GM12878 (cell line): ENCODE measurements at regions not wholly inside any gene's neighbourhood (a gene's known extent, or its start where the extent isn't known, plus 50 kb on each side); places are given as distances from the start of the nearest gene placed in this dataset.

Experiments
- ATAC-seq: fragments of 200-7000 bp; cut with Tn5 transposase; 3 replicates; pipeline ENCODE4 v1.9.1; 2020; ENCODE audit warnings: mild to moderate bottlenecking, moderate library complexity
- BruUV-seq: library from RNA; stranded (reverse); fragments of 400-500 nt; replicated peaks from 2 replicates; lab custom pipeline; 2021; lab: Mats Ljungman, UMichigan
- CTCF ChIA-PET: fragments of 300-600 bp; sonication (Branson Sonifier 250); formaldehyde crosslinking; extraction: SDS; loops from one replicate; lab custom pipeline; 2021; ENCODE audit warnings: inconsistent platforms; lab: Yijun Ruan, JAX
- POLR2A ChIA-PET: fragments of 350-600 bp; formaldehyde crosslinking; extraction: SDS; loops from one replicate; lab custom pipeline; 2021; ENCODE audit warnings: inconsistent platforms; lab: Charles Lee
- RAD21 ChIA-PET: fragments of 300-600 bp; sonication (Branson Sonifier 250); formaldehyde crosslinking; loops from one replicate; lab custom pipeline; 2023; ENCODE audit warnings: antibody characterized with exemption; ENCODE audit not compliant: unreplicated experiment; lab: Charles Lee
- SMC1A ChIA-PET: fragments of 300-600 bp; sonication (Branson Sonifier 250); formaldehyde crosslinking; loops from one replicate; lab custom pipeline; 2023; ENCODE audit not compliant: unreplicated experiment, uncharacterized antibody; lab: Charles Lee
- DNase-seq: peaks from one replicate; pipeline ENCODE4 v3.0.0-alpha.2; 2011; ENCODE audit warnings: low read depth, low spot score
- FAIRE-seq: peaks from 3 replicates; lab custom pipeline; 2011; peaks lifted over from hg19 to GRCh38; lab: Jason Lieb, UNC
- H2AFZ ChIP-seq: 2 replicates; pipeline ENCODE4 v1.6.0; 2011; ENCODE audit warnings: low read depth, low read length, control low read depth; ENCODE audit not compliant: control insufficient read depth
- H3K27ac ChIP-seq: 2 replicates; pipeline ENCODE4 v1.5.1; 2011; ENCODE audit warnings: control low read depth; ENCODE audit not compliant: control insufficient read depth, insufficient read depth
- H3K27me3 ChIP-seq, 2 experiments: replicated peaks in 1 of 2; 2 replicates each; pipeline versions ENCODE4 v1.6.0 to v1.6.1; 2011; ENCODE audit warnings: low read length in 1 of 2; ENCODE audit not compliant: control insufficient read depth in 2 of 2, insufficient read depth in 2 of 2
- H3K36me3 ChIP-seq, 2 experiments: 2 replicates each; pipeline ENCODE4 v1.5.1; 2011; ENCODE audit warnings: low read length in 1 of 2; ENCODE audit not compliant: control insufficient read depth in 2 of 2, insufficient read depth in 2 of 2
- H3K4me1 ChIP-seq: 2 replicates; pipeline ENCODE4 v1.6.1; 2011; ENCODE audit warnings: mild to moderate bottlenecking, low read length, moderate library complexity, mixed read lengths; ENCODE audit not compliant: control insufficient read depth, insufficient read depth
- H3K4me2 ChIP-seq: 2 replicates; pipeline ENCODE4 v1.6.0; 2011; ENCODE audit warnings: control low read depth; ENCODE audit not compliant: control insufficient read depth, insufficient read depth
- H3K4me3 ChIP-seq: fragments of 200-600 bp; sonication (generic); 2 replicates; pipeline ENCODE4 v1.5.1; 2016
- H3K79me2 ChIP-seq: 2 replicates; pipeline ENCODE4 v1.6.0; 2011; ENCODE audit warnings: low read length; ENCODE audit not compliant: control insufficient read depth, insufficient read depth
- H3K9ac ChIP-seq: 2 replicates; pipeline ENCODE4 v1.8.0; 2011; ENCODE audit warnings: low read length, control low read depth, mixed read lengths; ENCODE audit not compliant: control insufficient read depth, insufficient read depth
- H3K9me3 ChIP-seq: replicated peaks from 3 replicates; pipeline ENCODE4 v1.5.1; 2011; ENCODE audit warnings: mild to moderate bottlenecking, low read length; ENCODE audit not compliant: control insufficient read depth, insufficient read depth
- H4K20me1 ChIP-seq: 2 replicates; pipeline ENCODE4 v1.6.0; 2011; ENCODE audit not compliant: control insufficient read depth, insufficient read depth
- CREM ChIP-seq: IDR thresholded peaks from 2 replicates; pipeline ENCODE4 v1.6.1; 2014; ENCODE audit warnings: antibody characterized with exemption, low read depth
- IRF4 ChIP-seq: IDR thresholded peaks from 2 replicates; pipeline ENCODE4 v1.6.1; 2011; ENCODE audit warnings: low read depth, low read length
- KDM1A ChIP-seq: fragments of 200-600 bp; sonication (generic); IDR thresholded peaks from 2 replicates; pipeline ENCODE4 v1.6.1; 2016; ENCODE audit warnings: borderline replicate concordance
- LARP7 ChIP-seq: fragments of 450-650 bp; IDR thresholded peaks from 2 replicates; pipeline ENCODE4 v1.6.1; 2017; ENCODE audit warnings: mild to moderate bottlenecking
- NR2F1 ChIP-seq: fragments of 450-650 bp; conservative IDR thresholded peaks from 2 replicates; pipeline ENCODE4 v1.6.1; 2017; ENCODE audit warnings: mild to moderate bottlenecking
- RAD51 ChIP-seq: fragments of 450-650 bp; IDR thresholded peaks from 2 replicates; pipeline ENCODE4 v1.6.1; 2016; ENCODE audit warnings: moderate library complexity, mild to moderate bottlenecking, inconsistent platforms
- SREBF2 ChIP-seq: IDR thresholded peaks from 2 replicates; pipeline ENCODE4 v1.6.1; 2012; ENCODE audit warnings: mild to moderate bottlenecking, low read length
- WRNIP1 ChIP-seq: IDR thresholded peaks from 2 replicates; pipeline ENCODE4 v1.6.1; 2011; ENCODE audit warnings: low read depth, low read length, improper control_type of control experiment, borderline replicate concordance
- WGBS: methylation state at CpG from one replicate; pipeline ENCODE4 v1.1.6; 2016; ENCODE audit warnings: low lambda C conversion rate; ENCODE audit not compliant: insufficient replicate concordance, insufficient coverage; ENCODE audit errors: missing lambda C conversion rate; 5-methylcytosine and 5-hydroxymethylcytosine counted together
- in situ Hi-C: fragments of 300-500 bp; cut with MboI; formaldehyde crosslinking; loops from 9 replicates; pipeline ENCODE4 v1.14.3; 2018; ENCODE audit warnings: mixed read lengths
- intact Hi-C: fragments of 100-400 bp; cut with micrococcal nuclease; formaldehyde crosslinking; loops from one replicate; pipeline ENCODE4 v1.14.2; 2022; ENCODE audit not compliant: unreplicated experiment
- TF ChIP-seq, protein P1 (sequence below): IDR thresholded peaks from 2 replicates; pipeline ENCODE4 v1.6.1; 2011; ENCODE audit warnings: mild to moderate bottlenecking, low read depth, low read length, moderate library complexity; ENCODE audit not compliant: insufficient replicate concordance
- TF ChIP-seq, protein P2 (sequence below): fragments of 450-650 bp; conservative IDR thresholded peaks from 2 replicates; pipeline ENCODE4 v1.6.1; 2017; ENCODE audit warnings: mild to moderate bottlenecking, moderate library complexity
- TF ChIP-seq, protein P3 (sequence below): fragments of 450-650 bp; IDR thresholded peaks from 2 replicates; pipeline ENCODE4 v1.6.1; 2017; ENCODE audit warnings: borderline replicate concordance

DNA sequence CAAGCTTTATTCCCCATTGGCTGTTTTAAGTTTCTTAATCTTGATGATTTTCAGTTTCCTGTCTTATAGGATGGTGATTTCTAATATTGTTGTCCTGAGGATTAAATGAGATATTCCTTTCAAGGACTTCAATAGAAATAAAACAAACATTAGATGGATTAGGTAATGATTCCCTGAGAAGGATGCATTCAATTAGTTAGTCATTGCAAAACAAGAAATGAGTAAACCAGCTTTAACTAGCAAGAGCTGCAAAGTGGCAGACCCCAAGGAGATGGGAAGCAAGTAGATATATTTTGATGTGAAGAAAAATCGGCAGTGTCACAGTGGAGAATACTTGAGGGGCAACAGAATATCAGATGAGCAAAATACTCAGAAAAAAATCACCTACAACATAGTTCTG lies 849.1 kb downstream of the TUSC7 start:
- ChIA-PET RAD21 (interaction anchor here (0.6 kb wide), 1 partner anchor 750 kb away, joined by 3 read pairs; no protein-coding TSS in a partner anchor), CTCF (interaction anchor here (1.0 kb wide), 1 partner anchor 8 kb away, joined by 3 read pairs; no protein-coding TSS in a partner anchor), SMC1A (no interaction called here), POLR2A (no interaction called here)
- 17% methylated on average over 1 of the region's 1 CpG for WGBS
- ATAC-seq (no peak), FAIRE-seq (no peak), DNase-seq (no peak)
- H3K9me3 ChIP-seq, result no peaks in the 10 kb centered on the region
- H2AFZ ChIP-seq, result no peak overlapping the region
- no peak overlapping the region for H3K4me2 ChIP-seq
- no peaks in the 10 kb centered on the region for H3K4me1 ChIP-seq
- H3K27ac ChIP-seq, result no peak overlapping the region
- H3K27me3 ChIP-seq, result no peaks in the 10 kb centered on the region
- BruUV-seq, result no TSS peak
- no peak overlapping the region for H3K4me3 ChIP-seq
- H3K36me3 ChIP-seq, result no peaks in the 10 kb centered on the region
- in situ Hi-C loops, result no loop called here
- TF ChIP-seq, protein P1, sequence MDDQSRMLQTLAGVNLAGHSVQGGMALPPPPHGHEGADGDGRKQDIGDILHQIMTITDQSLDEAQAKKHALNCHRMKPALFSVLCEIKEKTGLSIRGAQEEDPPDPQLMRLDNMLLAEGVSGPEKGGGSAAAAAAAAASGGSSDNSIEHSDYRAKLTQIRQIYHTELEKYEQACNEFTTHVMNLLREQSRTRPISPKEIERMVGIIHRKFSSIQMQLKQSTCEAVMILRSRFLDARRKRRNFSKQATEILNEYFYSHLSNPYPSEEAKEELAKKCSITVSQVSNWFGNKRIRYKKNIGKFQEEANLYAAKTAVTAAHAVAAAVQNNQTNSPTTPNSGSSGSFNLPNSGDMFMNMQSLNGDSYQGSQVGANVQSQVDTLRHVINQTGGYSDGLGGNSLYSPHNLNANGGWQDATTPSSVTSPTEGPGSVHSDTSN, result no peak
- TF ChIP-seq, protein P2, sequence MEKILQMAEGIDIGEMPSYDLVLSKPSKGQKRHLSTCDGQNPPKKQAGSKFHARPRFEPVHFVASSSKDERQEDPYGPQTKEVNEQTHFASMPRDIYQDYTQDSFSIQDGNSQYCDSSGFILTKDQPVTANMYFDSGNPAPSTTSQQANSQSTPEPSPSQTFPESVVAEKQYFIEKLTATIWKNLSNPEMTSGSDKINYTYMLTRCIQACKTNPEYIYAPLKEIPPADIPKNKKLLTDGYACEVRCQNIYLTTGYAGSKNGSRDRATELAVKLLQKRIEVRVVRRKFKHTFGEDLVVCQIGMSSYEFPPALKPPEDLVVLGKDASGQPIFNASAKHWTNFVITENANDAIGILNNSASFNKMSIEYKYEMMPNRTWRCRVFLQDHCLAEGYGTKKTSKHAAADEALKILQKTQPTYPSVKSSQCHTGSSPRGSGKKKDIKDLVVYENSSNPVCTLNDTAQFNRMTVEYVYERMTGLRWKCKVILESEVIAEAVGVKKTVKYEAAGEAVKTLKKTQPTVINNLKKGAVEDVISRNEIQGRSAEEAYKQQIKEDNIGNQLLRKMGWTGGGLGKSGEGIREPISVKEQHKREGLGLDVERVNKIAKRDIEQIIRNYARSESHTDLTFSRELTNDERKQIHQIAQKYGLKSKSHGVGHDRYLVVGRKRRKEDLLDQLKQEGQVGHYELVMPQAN, result no peak
- TF ChIP-seq IRF4, result no peak
- TF ChIP-seq WRNIP1, result no peak
- TF ChIP-seq LARP7, result no peak
- TF ChIP-seq SREBF2, result no peak
- TF ChIP-seq CREM, result no peak
- no peak for TF ChIP-seq NR2F1
- TF ChIP-seq KDM1A, result no peak
- TF ChIP-seq, protein P3, sequence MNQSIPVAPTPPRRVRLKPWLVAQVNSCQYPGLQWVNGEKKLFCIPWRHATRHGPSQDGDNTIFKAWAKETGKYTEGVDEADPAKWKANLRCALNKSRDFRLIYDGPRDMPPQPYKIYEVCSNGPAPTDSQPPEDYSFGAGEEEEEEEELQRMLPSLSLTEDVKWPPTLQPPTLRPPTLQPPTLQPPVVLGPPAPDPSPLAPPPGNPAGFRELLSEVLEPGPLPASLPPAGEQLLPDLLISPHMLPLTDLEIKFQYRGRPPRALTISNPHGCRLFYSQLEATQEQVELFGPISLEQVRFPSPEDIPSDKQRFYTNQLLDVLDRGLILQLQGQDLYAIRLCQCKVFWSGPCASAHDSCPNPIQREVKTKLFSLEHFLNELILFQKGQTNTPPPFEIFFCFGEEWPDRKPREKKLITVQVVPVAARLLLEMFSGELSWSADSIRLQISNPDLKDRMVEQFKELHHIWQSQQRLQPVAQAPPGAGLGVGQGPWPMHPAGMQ, result no peak
- TF ChIP-seq RAD51, result no peak
- no peaks in the 10 kb centered on the region for H4K20me1 ChIP-seq
- H3K9ac ChIP-seq, result no peak overlapping the region
- intact Hi-C loops, result no loop called here
- H3K79me2 ChIP-seq, result no peaks in the 10 kb centered on the region
